GM21367 (cell line): ENCODE measurements at regions not wholly inside any gene's neighbourhood (a gene's known extent, or its start where the extent isn't known, plus 50 kb on each side); places are given as distances from the start of the nearest gene placed in this dataset.
"Not testable (repeated sequence)": the region's sequence is repeated elsewhere in the genome, so short reads cannot be mapped to it uniquely, and the experiment has no call there.

Experiments used
- ATAC-seq: cut with Tn5 transposase; IDR thresholded peaks from one replicate; pipeline ENCODE4 v1.9.1; 2021; ENCODE audit not compliant: unreplicated experiment

- no peak for ATAC-seq
Observed at GRCh38 chr3:103937094-103937493, 1429.6 kb upstream of the ALCAM start.

- no peak for ATAC-seq
Observed at GRCh38 chr3:103947062-103947461, 1419.6 kb upstream of the ALCAM start.

- ATAC-seq: no peak
Observed at GRCh38 chr3:103949693-103950092, 1417.0 kb upstream of the ALCAM start.

GRCh38 chr3:103950676-103951075 is 1416.0 kb upstream of the ALCAM start:
- ATAC-seq: no peak

GRCh38 chr3:103953796-103954195 is 1412.9 kb upstream of the ALCAM start:
- ATAC-seq: no peak

- ATAC-seq: no peak
Observed at GRCh38 chr3:103960819-103961218, 1405.9 kb upstream of the ALCAM start.

- no peak for ATAC-seq
Observed at GRCh38 chr3:103963599-103963998, 1403.1 kb upstream of the ALCAM start.

GRCh38 chr3:103965764-103966163 is 1400.9 kb upstream of the ALCAM start:
- no peak for ATAC-seq

- no peak for ATAC-seq
Observed at GRCh38 chr3:103966749-103967148, 1400.0 kb upstream of the ALCAM start.

- peak; percentile 15 for ATAC-seq
Observed at GRCh38 chr3:103968131-103968530, 1398.6 kb upstream of the ALCAM start.

GRCh38 chr3:103968751-103969150 is 1398.0 kb upstream of the ALCAM start:
- ATAC-seq: peak; percentile 81

- ATAC-seq: no peak
Observed at GRCh38 chr3:103976931-103977339, 1389.8 kb upstream of the ALCAM start.

GRCh38 chr3:103977417-103977816 is 1389.3 kb upstream of the ALCAM start:
- ATAC-seq: no peak

- ATAC-seq: no peak
Observed at GRCh38 chr3:103991461-103992115, 1375.1 kb upstream of the ALCAM start.

- ATAC-seq: no peak
Observed at GRCh38 chr3:103992469-103992868, 1374.2 kb upstream of the ALCAM start.

GRCh38 chr3:104004956-104005355 is 1361.8 kb upstream of the ALCAM start:
- ATAC-seq: no peak

GRCh38 chr3:104005815-104006214 is 1360.9 kb upstream of the ALCAM start:
- no peak for ATAC-seq

- no peak for ATAC-seq
Observed at GRCh38 chr3:104018541-104018940, 1348.2 kb upstream of the ALCAM start.

GRCh38 chr3:104031598-104031997 is 1335.1 kb upstream of the ALCAM start:
- no peak for ATAC-seq

GRCh38 chr3:104032283-104032682 is 1334.4 kb upstream of the ALCAM start:
- no peak for ATAC-seq

- no peak for ATAC-seq
Observed at GRCh38 chr3:104040896-104041295, 1325.8 kb upstream of the ALCAM start.

- ATAC-seq: not testable (repeated sequence)
Observed at GRCh38 chr3:104043001-104043543, 1323.6 kb upstream of the ALCAM start.

- ATAC-seq: no peak
Observed at GRCh38 chr3:104044002-104044401, 1322.7 kb upstream of the ALCAM start.
